HG02588 (cell line): ENCODE measurements at regions not wholly inside any gene's neighbourhood (a gene's known extent, or its start where the extent isn't known, plus 50 kb on each side); places are given as distances from the start of the nearest gene placed in this dataset.
"Not testable (repeated sequence)": the region's sequence is repeated elsewhere in the genome, so short reads cannot be mapped to it uniquely, and the experiment has no call there.

Source experiments
- ATAC-seq: cut with Tn5 transposase; IDR thresholded peaks from one replicate; pipeline ENCODE4 v1.9.1; 2021; ENCODE audit warnings: mild to moderate bottlenecking, moderate library complexity; ENCODE audit not compliant: unreplicated experiment

GRCh38 chr4:79663865-79664264 is 255.8 kb upstream of the GK2 start:
- ATAC-seq: no peak

GRCh38 chr4:79663141-79663540 is 255.1 kb upstream of the GK2 start:
- no peak for ATAC-seq

GRCh38 chr4:79662651-79663050 is 254.6 kb upstream of the GK2 start:
- no peak for ATAC-seq

- no peak for ATAC-seq
Observed at GRCh38 chr4:79661196-79661595, 253.2 kb upstream of the GK2 start.

GRCh38 chr4:79659308-79659870 is 251.4 kb upstream of the GK2 start:
- ATAC-seq: not testable (repeated sequence)

- ATAC-seq: no peak
Observed at GRCh38 chr4:79657379-79657778, 249.4 kb upstream of the GK2 start.

- no peak for ATAC-seq
Observed at GRCh38 chr4:79653871-79654270, 245.8 kb upstream of the GK2 start.

- ATAC-seq: no peak
Observed at GRCh38 chr4:79652738-79653137, 244.7 kb upstream of the GK2 start.

- ATAC-seq: no peak
Observed at GRCh38 chr4:79652232-79652631, 244.2 kb upstream of the GK2 start.

- no peak for ATAC-seq
Observed at GRCh38 chr4:79651456-79651855, 243.4 kb upstream of the GK2 start.

- ATAC-seq: no peak
Observed at GRCh38 chr4:79650794-79651431, 242.9 kb upstream of the GK2 start.

- ATAC-seq: no peak
Observed at GRCh38 chr4:79650217-79650616, 242.2 kb upstream of the GK2 start.

- no peak for ATAC-seq
Observed at GRCh38 chr4:79645942-79646341, 237.9 kb upstream of the GK2 start.

GRCh38 chr4:79638735-79639134 is 230.7 kb upstream of the GK2 start:
- ATAC-seq: no peak

GRCh38 chr4:79636991-79637390 is 229.0 kb upstream of the GK2 start:
- ATAC-seq: no peak

- ATAC-seq: no peak
Observed at GRCh38 chr4:79634111-79634510, 226.1 kb upstream of the GK2 start.

GRCh38 chr4:79632114-79632513 is 224.1 kb upstream of the GK2 start:
- ATAC-seq: no peak

GRCh38 chr4:79626611-79627010 is 218.6 kb upstream of the GK2 start:
- ATAC-seq: no peak

- no peak for ATAC-seq
Observed at GRCh38 chr4:79626101-79626500, 218.1 kb upstream of the GK2 start.

GRCh38 chr4:79625361-79625760 is 217.3 kb upstream of the GK2 start:
- no peak for ATAC-seq

GRCh38 chr4:79623021-79623870 is 215.2 kb upstream of the GK2 start:
- ATAC-seq: no peak

- no peak for ATAC-seq
Observed at GRCh38 chr4:79621061-79621460, 213.0 kb upstream of the GK2 start.
